ENCODE measurements at regions not wholly inside any gene's neighbourhood (a gene's known extent, or its start where the extent isn't known, plus 50 kb on each side); places are given as distances from the start of the nearest gene placed in this dataset.
"Not testable (repeated sequence)": the region's sequence is repeated elsewhere in the genome, so short reads cannot be mapped to it uniquely, and the experiment has no call there.

- TF ChIP-seq POLR2A, POLR2AphosphoS5 (IDR thresholded peaks at IDR 0.05): not testable (repeated sequence)
- TF ChIP-seq, protein P1, sequence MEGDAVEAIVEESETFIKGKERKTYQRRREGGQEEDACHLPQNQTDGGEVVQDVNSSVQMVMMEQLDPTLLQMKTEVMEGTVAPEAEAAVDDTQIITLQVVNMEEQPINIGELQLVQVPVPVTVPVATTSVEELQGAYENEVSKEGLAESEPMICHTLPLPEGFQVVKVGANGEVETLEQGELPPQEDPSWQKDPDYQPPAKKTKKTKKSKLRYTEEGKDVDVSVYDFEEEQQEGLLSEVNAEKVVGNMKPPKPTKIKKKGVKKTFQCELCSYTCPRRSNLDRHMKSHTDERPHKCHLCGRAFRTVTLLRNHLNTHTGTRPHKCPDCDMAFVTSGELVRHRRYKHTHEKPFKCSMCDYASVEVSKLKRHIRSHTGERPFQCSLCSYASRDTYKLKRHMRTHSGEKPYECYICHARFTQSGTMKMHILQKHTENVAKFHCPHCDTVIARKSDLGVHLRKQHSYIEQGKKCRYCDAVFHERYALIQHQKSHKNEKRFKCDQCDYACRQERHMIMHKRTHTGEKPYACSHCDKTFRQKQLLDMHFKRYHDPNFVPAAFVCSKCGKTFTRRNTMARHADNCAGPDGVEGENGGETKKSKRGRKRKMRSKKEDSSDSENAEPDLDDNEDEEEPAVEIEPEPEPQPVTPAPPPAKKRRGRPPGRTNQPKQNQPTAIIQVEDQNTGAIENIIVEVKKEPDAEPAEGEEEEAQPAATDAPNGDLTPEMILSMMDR (IDR thresholded peaks at IDR 0.05), result not testable (repeated sequence)
These were observed 181.4 kb upstream of the NDUFV2 start for GRCh38 chr18:8920856-8921787.

Data from transverse colon (tissue), 4 donors.